UCSD-AML1 (cell line): ENCODE measurements at regions not wholly inside any gene's neighbourhood (a gene's known extent, or its start where the extent isn't known, plus 50 kb on each side); places are given as distances from the start of the nearest gene placed in this dataset.

ENCODE experiments used
- DNase-seq: peaks from one replicate; lab custom pipeline; 2025; ENCODE audit not compliant: unreplicated experiment; lab: John Stamatoyannopoulos, UW

- DNase-seq, result no peak
Observed at GRCh38 chr10:133035952-133036351, 51.8 kb upstream of the ADGRA1 start.

- DNase-seq, result no peak
Observed at GRCh38 chr10:133034762-133035161, 53.0 kb upstream of the ADGRA1 start.

GRCh38 chr10:133034092-133034491 lies 53.6 kb upstream of the ADGRA1 start:
- DNase-seq, result no peak

GRCh38 chr10:133033742-133034048 lies 54.0 kb upstream of the ADGRA1 start:
- DNase-seq, result no peak

GRCh38 chr10:133032976-133033741 lies 54.6 kb upstream of the ADGRA1 start:
- DNase-seq, result no peak

GRCh38 chr10:133032231-133032630 lies 55.5 kb upstream of the ADGRA1 start:
- no peak for DNase-seq

- DNase-seq, result no peak
Observed at GRCh38 chr10:133031541-133032125, 56.1 kb upstream of the ADGRA1 start.

GRCh38 chr10:133030781-133031180 lies 56.9 kb upstream of the ADGRA1 start:
- no peak for DNase-seq

GRCh38 chr10:133030126-133030525 lies 57.6 kb upstream of the ADGRA1 start:
- peak; percentile 28 for DNase-seq

GRCh38 chr10:133028956-133029355 lies 58.8 kb upstream of the ADGRA1 start:
- DNase-seq, result no peak

- no peak for DNase-seq
Observed at GRCh38 chr10:133028158-133028557, 59.6 kb upstream of the ADGRA1 start.

GRCh38 chr10:133027482-133027881 lies 60.2 kb upstream of the ADGRA1 start:
- no peak for DNase-seq

GRCh38 chr10:133026726-133027395 lies 60.9 kb upstream of the ADGRA1 start:
- DNase-seq, result no peak

GRCh38 chr10:133026171-133026570 lies 61.6 kb upstream of the ADGRA1 start:
- DNase-seq, result no peak

GRCh38 chr10:133025558-133026090 lies 62.1 kb upstream of the ADGRA1 start:
- DNase-seq, result no peak

- no peak for DNase-seq
Observed at GRCh38 chr10:133024704-133025557, 62.8 kb upstream of the ADGRA1 start.

- no peak for DNase-seq
Observed at GRCh38 chr10:133023216-133023843, 64.4 kb upstream of the ADGRA1 start.

GRCh38 chr10:133022776-133023100 lies 65.0 kb upstream of the ADGRA1 start:
- DNase-seq, result peak; percentile 65

- DNase-seq, result no peak
Observed at GRCh38 chr10:133021963-133022775, 65.6 kb upstream of the ADGRA1 start.
